Dendritic cell treated with granulocyte-macrophage colony-stimulating factor and Interleukin-4, amounts not matched to agents 40 ng/mL and 50 ng/mL, for 4 days (primary cell): ENCODE measurements at regions not wholly inside any gene's neighbourhood (a gene's known extent, or its start where the extent isn't known, plus 50 kb on each side); places are given as distances from the start of the nearest gene placed in this dataset.
A peak's percentile ranks its signal among the peaks of the same experiment; 100 is the strongest.

Source experiments
- H3K27ac Mint-ChIP-seq: one replicate; pipeline ENCODE4 v1.8.0; 2022; ENCODE audit warnings: mild to moderate bottlenecking, mixed read lengths
- H3K27me3 Mint-ChIP-seq: one replicate; pipeline ENCODE4 v1.8.0; 2022; ENCODE audit warnings: mild to moderate bottlenecking, mixed read lengths
- H3K36me3 Mint-ChIP-seq: one replicate; pipeline ENCODE4 v1.8.0; 2022; ENCODE audit warnings: low read depth, mixed read lengths
- H3K4me1 Mint-ChIP-seq: one replicate; pipeline ENCODE4 v1.8.0; 2022; ENCODE audit warnings: low read depth, mixed read lengths
- H3K4me3 Mint-ChIP-seq: one replicate; pipeline ENCODE4 v1.8.0; 2022; ENCODE audit warnings: mild to moderate bottlenecking, moderate library complexity, mixed read lengths
- H3K9me3 Mint-ChIP-seq: one replicate; pipeline ENCODE4 v1.8.0; 2022; ENCODE audit warnings: mixed read lengths
- intact Hi-C: fragments of 100-400 bp; cut with micrococcal nuclease; formaldehyde crosslinking; loops from one replicate; pipeline ENCODE4 v1.15.0; 2022

DNA sequence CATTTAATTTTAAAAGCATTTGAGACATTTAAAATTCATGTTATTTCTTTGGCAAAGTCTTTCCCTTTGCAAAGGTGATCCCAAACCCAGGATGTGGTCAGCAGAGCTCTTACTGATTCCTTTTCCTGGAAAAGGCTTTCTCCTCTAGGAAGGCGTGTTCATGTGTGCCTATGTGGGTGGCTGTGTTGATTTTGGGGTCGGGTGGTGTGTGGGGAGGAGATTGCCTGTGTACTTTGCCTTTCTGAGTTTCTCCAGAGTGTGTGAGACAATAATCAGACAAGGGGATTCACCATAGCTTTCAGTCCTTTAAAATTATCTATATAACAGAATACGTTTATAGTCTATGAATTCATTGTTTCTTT lies 173.2 kb downstream of the SOCS6 start:
- Mint-ChIP-seq H3K36me3 (no peaks in the 10 kb centered on the region), H3K27me3 (no peaks in the 10 kb centered on the region), H3K4me1 (peaks cover 19% of the 10 kb centered on the region), H3K27ac (no peak overlapping the region), H3K4me3 (no peak overlapping the region), H3K9me3 (no peaks in the 10 kb centered on the region)
- intact Hi-C loops: no loop called here

- Mint-ChIP-seq H3K27me3 (no peaks in the 10 kb centered on the region), H3K4me3 (no peak overlapping the region), H3K36me3 (no peaks in the 10 kb centered on the region), H3K4me1 (peaks cover 19% of the 10 kb centered on the region), H3K27ac (peak overlapping the region; percentile 27), H3K9me3 (no peaks in the 10 kb centered on the region)
- intact Hi-C loops: no loop called here
These were observed 172.7 kb downstream of the SOCS6 start for GRCh38 chr18:70461323-70462077.

DNA sequence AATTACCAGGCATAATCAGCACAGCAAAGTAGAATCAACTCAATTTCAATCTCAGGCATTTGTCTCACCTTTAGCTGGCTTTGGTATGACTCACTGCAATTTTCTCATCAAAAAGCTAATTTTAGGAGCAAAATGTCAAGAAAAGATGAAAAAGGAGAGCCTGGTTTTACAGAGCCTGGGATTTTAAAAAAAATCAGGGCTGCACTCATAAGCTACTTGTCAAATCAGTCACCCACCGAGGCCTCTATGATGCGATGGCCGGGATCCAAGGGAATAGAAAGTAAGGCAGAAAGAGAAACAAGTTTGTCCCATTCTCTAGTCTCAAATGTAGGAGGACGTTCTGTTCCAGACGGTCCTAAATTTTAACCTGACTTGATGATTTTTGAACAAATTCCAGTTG lies 170.9 kb downstream of the SOCS6 start:
- Mint-ChIP-seq H3K27me3 (no peaks in the 10 kb centered on the region), H3K9me3 (no peaks in the 10 kb centered on the region), H3K36me3 (no peaks in the 10 kb centered on the region), H3K4me3 (no peak overlapping the region), H3K27ac (no peak overlapping the region), H3K4me1 (peaks cover 20% of the 10 kb centered on the region)
- intact Hi-C loops: no loop called here

DNA sequence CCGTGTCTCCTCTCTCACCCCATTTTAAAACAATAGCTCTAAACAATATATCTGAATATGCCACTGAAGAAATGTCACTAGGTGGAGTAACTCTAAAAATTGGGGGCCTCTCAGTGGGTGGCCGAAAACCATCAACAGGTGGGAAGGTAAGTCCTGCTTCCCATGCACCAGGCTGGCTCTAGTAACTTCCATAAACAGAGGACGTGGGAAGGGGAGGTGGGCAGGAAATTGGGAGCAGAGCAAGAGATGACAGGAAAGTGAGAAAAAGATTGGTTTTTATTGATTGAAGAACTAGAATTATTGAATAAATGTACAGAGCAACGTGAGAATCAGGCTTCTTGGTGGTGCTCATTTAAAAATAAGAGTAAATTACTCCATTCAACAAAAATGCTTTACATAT lies 170.4 kb downstream of the SOCS6 start:
- Mint-ChIP-seq H3K27ac (no peak overlapping the region), H3K9me3 (no peaks in the 10 kb centered on the region), H3K4me1 (peaks cover 20% of the 10 kb centered on the region), H3K27me3 (no peaks in the 10 kb centered on the region), H3K36me3 (no peaks in the 10 kb centered on the region), H3K4me3 (no peak overlapping the region)
- intact Hi-C loops: no loop called here

DNA sequence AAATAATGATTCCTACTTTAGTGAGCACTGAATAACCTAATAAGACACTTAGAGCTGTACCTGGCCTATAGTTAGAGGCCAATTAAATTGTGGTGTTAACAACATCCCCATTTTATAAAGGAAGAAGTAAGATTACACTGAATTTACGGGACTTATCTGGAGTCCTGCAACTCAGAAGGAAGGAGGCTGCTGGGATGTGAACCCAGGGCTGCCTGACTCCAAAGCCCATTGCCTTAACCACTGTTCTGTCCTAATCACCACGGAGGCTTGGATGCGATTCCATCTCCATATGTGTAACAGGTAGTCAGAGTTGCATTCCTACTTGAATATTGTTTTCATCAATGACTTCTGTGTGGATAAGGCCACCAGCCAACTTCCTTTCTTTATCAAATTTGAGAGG lies 168.9 kb downstream of the SOCS6 start:
- Mint-ChIP-seq H3K4me3 (no peak overlapping the region), H3K36me3 (no peaks in the 10 kb centered on the region), H3K27me3 (no peaks in the 10 kb centered on the region), H3K9me3 (no peaks in the 10 kb centered on the region), H3K27ac (no peak overlapping the region), H3K4me1 (peaks cover 20% of the 10 kb centered on the region)
- intact Hi-C loops: no loop called here

DNA sequence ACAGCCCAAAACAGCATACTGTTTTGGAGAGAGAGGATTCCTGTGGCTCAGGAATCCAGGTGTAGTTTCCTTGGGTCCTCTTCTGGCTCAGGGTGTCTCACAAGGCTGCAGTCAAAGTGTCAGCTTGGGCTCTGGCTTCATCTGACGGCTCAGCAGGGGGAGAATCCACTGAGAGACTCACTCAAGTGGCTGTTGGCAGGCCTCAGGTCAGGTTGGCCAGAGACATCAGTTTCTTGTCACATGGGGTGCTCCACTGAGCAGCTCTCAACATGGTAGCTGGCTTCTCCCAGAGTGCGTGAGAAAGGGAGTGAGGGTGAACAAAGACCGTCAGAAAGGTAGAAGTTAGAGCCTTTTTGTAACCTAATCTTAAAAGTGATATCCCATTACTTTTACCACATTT lies 168.4 kb downstream of the SOCS6 start:
- H3K4me1 Mint-ChIP-seq: peaks cover 19% of the 10 kb centered on the region
- H3K9me3 Mint-ChIP-seq: no peaks in the 10 kb centered on the region
- no peak overlapping the region for H3K4me3 Mint-ChIP-seq
- no peaks in the 10 kb centered on the region for H3K27me3 Mint-ChIP-seq
- intact Hi-C loops: no loop called here
- H3K27ac Mint-ChIP-seq: no peak overlapping the region
- H3K36me3 Mint-ChIP-seq: no peaks in the 10 kb centered on the region

DNA sequence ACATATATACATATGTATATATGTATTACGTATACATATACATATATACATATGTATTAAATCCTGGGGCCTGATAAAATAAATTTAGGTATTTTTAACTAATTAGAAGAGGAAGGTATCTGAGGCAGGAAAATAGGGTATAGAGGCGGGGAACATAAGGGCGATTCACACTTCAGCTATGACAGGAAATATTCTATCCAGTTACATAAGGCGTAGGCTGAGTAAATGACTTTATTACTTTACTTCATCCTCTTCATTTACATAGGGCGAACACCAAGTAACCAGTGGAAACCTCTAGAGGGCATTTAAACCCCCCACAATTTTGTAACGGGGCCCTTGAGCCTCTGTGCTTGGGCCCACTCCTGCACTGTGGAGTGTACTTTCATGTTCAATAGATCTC lies 167.5 kb downstream of the SOCS6 start:
- Mint-ChIP-seq H3K27me3 (no peaks in the 10 kb centered on the region), H3K4me3 (no peak overlapping the region), H3K9me3 (no peaks in the 10 kb centered on the region), H3K4me1 (peaks cover 11% of the 10 kb centered on the region), H3K36me3 (no peaks in the 10 kb centered on the region), H3K27ac (no peak overlapping the region)
- intact Hi-C loops: no loop called here

DNA sequence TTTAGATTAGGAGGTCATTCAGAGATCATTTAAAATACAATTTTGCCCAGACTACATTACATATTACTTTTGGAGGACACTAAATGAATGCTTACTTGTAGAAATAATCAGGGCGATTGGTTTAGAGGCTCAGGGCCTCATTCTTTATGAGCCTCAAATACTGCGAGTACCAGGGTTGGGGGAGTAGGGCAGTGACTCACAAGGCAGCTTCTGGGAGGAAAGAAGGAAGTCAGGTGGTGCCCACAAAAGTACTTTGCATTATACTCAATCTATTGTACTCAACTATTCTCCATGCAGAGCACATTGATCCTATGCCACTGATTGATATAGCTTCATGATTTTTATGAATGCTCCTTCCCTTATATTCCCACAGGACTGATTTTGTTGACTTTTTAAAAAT lies 166.9 kb downstream of the SOCS6 start:
- Mint-ChIP-seq H3K4me1 (peaks cover 10% of the 10 kb centered on the region), H3K36me3 (no peaks in the 10 kb centered on the region), H3K27me3 (no peaks in the 10 kb centered on the region), H3K9me3 (no peaks in the 10 kb centered on the region), H3K4me3 (no peak overlapping the region), H3K27ac (no peak overlapping the region)
- intact Hi-C loops: no loop called here

- no peaks in the 10 kb centered on the region for H3K36me3 Mint-ChIP-seq
- no peak overlapping the region for H3K27ac Mint-ChIP-seq
- intact Hi-C loops: loop anchor here (5.0 kb wide), 1 partner anchor 258 kb away; no protein-coding TSS in a partner anchor
- H3K9me3 Mint-ChIP-seq: no peaks in the 10 kb centered on the region
- peaks cover 10% of the 10 kb centered on the region for H3K4me1 Mint-ChIP-seq
- H3K27me3 Mint-ChIP-seq: peaks cover under 1% of the 10 kb centered on the region
- H3K4me3 Mint-ChIP-seq: no peak overlapping the region
These were observed 166.0 kb downstream of the SOCS6 start for GRCh38 chr18:70454704-70455322.

DNA sequence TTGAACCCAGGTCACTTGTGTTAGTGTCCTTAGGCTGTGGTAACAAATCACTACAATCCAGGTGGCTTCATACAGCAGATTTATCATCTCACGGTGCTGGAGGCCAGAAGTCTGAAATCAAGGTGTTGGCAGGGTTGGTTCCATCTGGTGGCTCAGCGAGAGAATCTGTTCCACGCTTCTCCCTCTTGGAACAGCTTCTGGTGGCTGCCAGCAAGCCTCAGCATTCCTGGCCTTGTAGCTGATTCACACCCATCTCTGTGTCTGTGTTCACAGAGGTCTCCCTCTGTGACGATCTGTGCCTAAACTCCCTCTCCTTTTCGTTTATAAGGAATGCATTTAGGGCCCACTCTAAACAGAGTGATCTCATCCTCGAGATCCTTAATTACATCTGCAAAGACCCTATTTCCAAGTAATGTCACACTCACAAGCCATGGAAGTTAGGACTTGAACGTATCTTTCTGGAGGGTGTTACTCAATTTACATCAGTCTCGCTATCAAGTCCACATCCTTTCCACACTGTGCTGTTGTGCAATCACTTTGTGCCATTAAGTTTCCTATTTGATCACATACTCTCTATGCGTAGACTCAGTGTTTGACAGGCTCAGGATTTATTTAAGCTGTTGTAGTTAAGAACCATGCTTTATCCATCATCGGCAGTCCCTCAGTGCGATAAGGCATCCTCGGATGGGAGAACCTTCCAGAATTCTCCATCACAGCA lies 164.4 kb downstream of the SOCS6 start:
- no peak overlapping the region for H3K4me3 Mint-ChIP-seq
- peaks cover 3% of the 10 kb centered on the region for H3K27me3 Mint-ChIP-seq
- H3K9me3 Mint-ChIP-seq: no peaks in the 10 kb centered on the region
- no peak overlapping the region for H3K27ac Mint-ChIP-seq
- intact Hi-C loops: loop anchor here (5.0 kb wide), 1 partner anchor 256 kb away; no protein-coding TSS in a partner anchor
- H3K36me3 Mint-ChIP-seq: no peaks in the 10 kb centered on the region
- peaks cover 10% of the 10 kb centered on the region for H3K4me1 Mint-ChIP-seq

DNA sequence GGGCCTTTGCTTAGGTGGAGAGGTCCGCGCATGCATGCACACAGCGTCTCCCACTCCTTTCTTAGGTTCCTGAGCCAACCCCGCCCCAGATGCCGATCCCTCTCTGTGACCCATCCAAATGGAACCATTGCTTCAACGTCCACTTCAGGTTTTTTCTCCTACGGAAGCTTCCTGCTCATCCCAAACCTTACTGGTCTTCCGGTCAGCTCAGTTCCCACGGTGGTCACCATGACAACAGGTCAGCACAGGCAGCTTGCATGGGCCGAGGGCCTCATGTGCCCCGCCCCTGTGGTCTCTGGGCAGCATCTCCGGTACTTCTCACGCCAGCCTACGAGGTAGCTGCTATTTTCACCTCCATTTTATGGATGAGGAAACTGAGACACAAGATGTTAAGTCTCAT lies 163.7 kb downstream of the SOCS6 start:
- Mint-ChIP-seq H3K9me3 (no peaks in the 10 kb centered on the region), H3K4me1 (peaks cover 10% of the 10 kb centered on the region), H3K27ac (no peak overlapping the region), H3K36me3 (no peaks in the 10 kb centered on the region), H3K4me3 (no peak overlapping the region), H3K27me3 (peaks cover 3% of the 10 kb centered on the region)
- intact Hi-C loops: loop anchor here (5.0 kb wide), 1 partner anchor 255 kb away; no protein-coding TSS in a partner anchor

DNA sequence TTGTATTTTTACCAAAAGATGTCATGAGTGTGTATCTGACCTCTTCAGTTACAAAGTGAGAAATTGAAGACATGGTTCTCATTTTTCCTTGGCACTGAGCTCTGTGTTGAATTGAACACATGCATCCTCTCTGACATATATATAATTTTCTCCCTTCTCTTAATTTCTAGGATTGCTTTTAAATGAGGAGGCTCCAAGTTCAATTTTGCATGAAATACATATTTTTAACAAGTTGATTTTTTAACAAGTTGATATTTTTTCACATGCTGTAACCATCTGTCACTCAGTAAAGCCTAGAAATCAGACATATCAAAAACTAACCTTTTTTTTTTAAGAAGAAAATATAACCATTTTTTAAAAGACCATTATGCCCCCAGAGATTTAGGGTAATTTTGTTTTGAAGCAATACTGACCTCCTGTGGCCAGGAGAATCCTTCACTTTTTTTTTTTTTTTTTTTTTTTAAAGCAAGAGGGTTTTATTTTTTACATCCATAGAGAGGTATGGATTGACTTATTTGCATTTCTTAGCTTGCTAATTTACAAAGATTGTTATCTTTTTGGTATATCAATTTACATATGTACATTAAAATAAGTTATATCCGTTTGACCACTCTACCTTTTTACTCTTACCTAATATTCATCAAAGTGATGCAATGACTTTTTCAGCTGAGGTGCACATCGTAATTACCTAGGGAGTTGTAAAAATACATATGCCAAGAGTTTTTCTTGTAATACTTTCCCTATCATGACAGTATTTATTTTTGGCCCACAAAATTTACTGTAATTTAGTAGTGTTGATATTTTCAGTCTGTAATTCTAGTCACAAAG lies 161.8 kb downstream of the SOCS6 start:
- Mint-ChIP-seq H3K27ac (no peak overlapping the region), H3K4me3 (no peak overlapping the region), H3K9me3 (no peaks in the 10 kb centered on the region), H3K27me3 (peaks cover 3% of the 10 kb centered on the region), H3K36me3 (no peaks in the 10 kb centered on the region), H3K4me1 (peaks cover 8% of the 10 kb centered on the region)
- intact Hi-C loops: loop anchor here (5.0 kb wide), 1 partner anchor 253 kb away; no protein-coding TSS in a partner anchor

DNA sequence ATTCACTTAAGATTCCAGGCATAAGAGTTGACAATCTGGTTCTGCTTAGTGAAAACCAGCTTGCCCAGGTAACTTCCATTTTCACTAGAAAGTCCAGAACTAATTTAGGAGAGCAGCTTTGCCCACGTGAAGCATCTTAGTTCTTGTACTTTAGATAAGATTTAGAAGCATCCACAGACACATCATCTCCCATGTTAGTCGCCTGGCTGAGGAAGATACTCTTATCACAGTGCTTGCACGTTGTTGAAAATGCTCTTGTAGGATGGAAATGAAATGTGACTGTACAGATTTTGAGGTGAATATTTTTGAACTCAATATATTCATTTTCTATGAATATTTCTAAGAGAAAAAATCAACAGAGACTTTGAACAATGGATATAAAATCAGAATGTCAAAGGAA lies 159.7 kb downstream of the SOCS6 start:
- H3K9me3 Mint-ChIP-seq: peaks cover 14% of the 10 kb centered on the region
- no peaks in the 10 kb centered on the region for H3K36me3 Mint-ChIP-seq
- H3K27ac Mint-ChIP-seq: no peak overlapping the region
- intact Hi-C loops: no loop called here
- peaks cover 3% of the 10 kb centered on the region for H3K27me3 Mint-ChIP-seq
- no peak overlapping the region for H3K4me3 Mint-ChIP-seq
- no peaks in the 10 kb centered on the region for H3K4me1 Mint-ChIP-seq

GRCh38 chr18:70446063-70446462 lies 157.2 kb downstream of the SOCS6 start:
- Mint-ChIP-seq H3K27ac (no peak overlapping the region), H3K9me3 (peaks cover 36% of the 10 kb centered on the region), H3K4me3 (no peak overlapping the region), H3K36me3 (no peaks in the 10 kb centered on the region), H3K4me1 (no peaks in the 10 kb centered on the region), H3K27me3 (peaks cover 3% of the 10 kb centered on the region)
- intact Hi-C loops: no loop called here
